Liver (tissue), 8 donors: ENCODE measurements at regions not wholly inside any gene's neighbourhood (a gene's known extent, or its start where the extent isn't known, plus 50 kb on each side); places are given as distances from the start of the nearest gene placed in this dataset.
A peak's percentile ranks its signal among the peaks of the same experiment; 100 is the strongest.

Experiments
- DNase-seq: peaks from one replicate; pipeline ENCODE4 v3.0.0-alpha.2; 2017; ENCODE audit warnings: low spot score
- H3K27ac ChIP-seq, 2 donors: one replicate each; pipeline ENCODE4 v1.7.0; 2013; ENCODE audit warnings: inconsistent platforms in 2 of 2, low read length in 2 of 2, control low read depth in 1 of 2, low read depth in 1 of 2, mild to moderate bottlenecking in 1 of 2
- H3K27me3 ChIP-seq, 4 donors: one replicate each; pipeline versions ENCODE4 v1.6.1 to v1.7.0; 2013; ENCODE audit warnings: low read length in 3 of 4, inconsistent platforms in 1 of 4, mild to moderate bottlenecking in 1 of 4, moderate library complexity in 1 of 4; ENCODE audit not compliant: control insufficient read depth in 4 of 4, insufficient read depth in 4 of 4
- H3K36me3 ChIP-seq, 4 donors: one replicate each; pipeline versions ENCODE4 v1.6.1 to v1.7.0; 2013; ENCODE audit warnings: low read length in 3 of 4, mild to moderate bottlenecking in 3 of 4, low read depth in 1 of 4, moderate library complexity in 1 of 4; ENCODE audit not compliant: control insufficient read depth in 4 of 4, insufficient read depth in 3 of 4
- H3K4me1 ChIP-seq, 4 donors: one replicate each; pipeline versions ENCODE4 v1.6.1 to v1.7.0; 2013; ENCODE audit warnings: low read length in 3 of 4, mild to moderate bottlenecking in 3 of 4, moderate library complexity in 1 of 4; ENCODE audit not compliant: control insufficient read depth in 4 of 4, insufficient read depth in 4 of 4
- H3K4me3 ChIP-seq, 3 donors: one replicate each; pipeline versions ENCODE4 v1.6.1 to v1.7.0; 2013; ENCODE audit warnings: low read length in 3 of 3, control low read depth in 1 of 3, low read depth in 1 of 3, mild to moderate bottlenecking in 1 of 3
- H3K9ac ChIP-seq, 2 donors: one replicate each; pipeline ENCODE4 v1.7.0; 2013; ENCODE audit warnings: low read length in 2 of 2, mild to moderate bottlenecking in 2 of 2, moderate library complexity in 2 of 2, control low read depth in 1 of 2, low read depth in 1 of 2
- H3K9me3 ChIP-seq, 4 donors: one replicate each; pipeline versions ENCODE4 v1.6.1 to v1.7.0; 2013; ENCODE audit warnings: low read length in 3 of 4; ENCODE audit not compliant: control insufficient read depth in 4 of 4
- EGR1 ChIP-seq, 2 donors: IDR thresholded peaks; 2 replicates each; pipeline ENCODE4 v1.6.1; 2016 to 2018; ENCODE audit warnings: antibody characterized with exemption in 2 of 2, low read depth in 2 of 2
- FOXA2 ChIP-seq: IDR thresholded peaks from 2 replicates; pipeline ENCODE4 v1.6.1; 2016; ENCODE audit warnings: antibody characterized with exemption
- GABPA ChIP-seq, 2 donors: IDR thresholded peaks in 1 of 2; conservative IDR thresholded peaks in 1 of 2; 2 replicates each; pipeline ENCODE4 v1.6.1; 2016; ENCODE audit warnings: antibody characterized with exemption in 2 of 2, mild to moderate bottlenecking in 1 of 2, moderate library complexity in 1 of 2
- HNF4A ChIP-seq, 2 donors: conservative IDR thresholded peaks; 2 replicates each; pipeline ENCODE4 v1.6.1; 2016; ENCODE audit warnings: antibody characterized with exemption in 2 of 2, mild to moderate bottlenecking in 2 of 2
- JUND ChIP-seq, 2 donors: IDR thresholded peaks; 2 replicates each; pipeline ENCODE4 v1.6.1; 2016; ENCODE audit warnings: antibody characterized with exemption in 2 of 2
- NR2F2 ChIP-seq: IDR thresholded peaks from 2 replicates; pipeline ENCODE4 v1.6.1; 2016; ENCODE audit warnings: antibody characterized with exemption
- RAD21 ChIP-seq, 2 donors: IDR thresholded peaks; 2 replicates each; pipeline ENCODE4 v1.6.1; 2016; ENCODE audit warnings: antibody characterized with exemption in 2 of 2, mild to moderate bottlenecking in 2 of 2
- RXRA ChIP-seq, 2 donors: IDR thresholded peaks; 2 replicates each; pipeline ENCODE4 v1.6.1; 2017 to 2018; ENCODE audit warnings: antibody characterized with exemption in 2 of 2, mild to moderate bottlenecking in 1 of 2
- WGBS: extraction: QIAGEN DNeasy Blood & Tissue Kit; methylation state at CpG from one replicate; pipeline ENCODE4 v1.1.7; 2013; 5-methylcytosine and 5-hydroxymethylcytosine counted together
- TF ChIP-seq, protein P1 (sequence below): IDR thresholded peaks from 2 replicates; pipeline ENCODE4 v1.6.1; 2016; ENCODE audit warnings: antibody characterized with exemption, mild to moderate bottlenecking
- TF ChIP-seq, protein P2 (sequence below): fragments of 150-350 bp; IDR thresholded peaks from 2 replicates; pipeline ENCODE4 v1.5.1; 2017; ENCODE audit warnings: improper control_type of control experiment, low read depth, low read length; ENCODE audit not compliant: missing input control
- TF ChIP-seq, protein P3 (sequence below): IDR thresholded peaks from 2 replicates; pipeline ENCODE4 v1.6.1; 2016; ENCODE audit warnings: antibody characterized with exemption
- TF ChIP-seq, protein P4 (sequence below): IDR thresholded peaks from 2 replicates; pipeline ENCODE4 v1.6.1; 2016; ENCODE audit warnings: antibody characterized with exemption
- TF ChIP-seq, protein P5 (sequence below): IDR thresholded peaks from 2 replicates; pipeline ENCODE4 v1.6.1; 2016; ENCODE audit warnings: antibody characterized with exemption
- donor health status: healthy.
- donor health status: healthy.
- donor health status: healthy.
- donor health status: healthy.
- donor health status: healthy.

DNA sequence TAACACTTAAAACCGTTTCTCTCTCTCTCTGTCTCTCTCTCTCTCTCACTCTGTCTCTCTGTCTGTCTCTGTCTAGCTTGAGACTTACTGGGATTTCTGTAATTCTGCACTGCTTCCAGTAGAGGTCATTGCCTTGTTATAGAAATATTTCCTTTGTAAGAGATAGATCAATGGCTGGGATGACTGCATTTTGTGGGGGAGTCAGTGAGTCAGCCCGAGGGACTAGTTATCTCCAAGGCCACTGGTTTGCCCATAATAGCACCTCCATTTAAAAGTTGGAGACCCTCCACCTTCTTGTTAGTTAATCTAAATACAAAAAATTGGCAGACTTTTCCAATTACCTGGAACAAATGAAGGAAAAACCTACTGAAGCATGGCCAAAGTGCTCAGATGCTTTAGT, 547.2 kb downstream of the LRRC70 start:
- no peak overlapping the region for H3K9ac ChIP-seq
- H3K36me3 ChIP-seq = no peaks in the 10 kb centered on the region
- no peak for DNase-seq
- no peak for TF ChIP-seq NR2F2
- TF ChIP-seq, protein P1, sequence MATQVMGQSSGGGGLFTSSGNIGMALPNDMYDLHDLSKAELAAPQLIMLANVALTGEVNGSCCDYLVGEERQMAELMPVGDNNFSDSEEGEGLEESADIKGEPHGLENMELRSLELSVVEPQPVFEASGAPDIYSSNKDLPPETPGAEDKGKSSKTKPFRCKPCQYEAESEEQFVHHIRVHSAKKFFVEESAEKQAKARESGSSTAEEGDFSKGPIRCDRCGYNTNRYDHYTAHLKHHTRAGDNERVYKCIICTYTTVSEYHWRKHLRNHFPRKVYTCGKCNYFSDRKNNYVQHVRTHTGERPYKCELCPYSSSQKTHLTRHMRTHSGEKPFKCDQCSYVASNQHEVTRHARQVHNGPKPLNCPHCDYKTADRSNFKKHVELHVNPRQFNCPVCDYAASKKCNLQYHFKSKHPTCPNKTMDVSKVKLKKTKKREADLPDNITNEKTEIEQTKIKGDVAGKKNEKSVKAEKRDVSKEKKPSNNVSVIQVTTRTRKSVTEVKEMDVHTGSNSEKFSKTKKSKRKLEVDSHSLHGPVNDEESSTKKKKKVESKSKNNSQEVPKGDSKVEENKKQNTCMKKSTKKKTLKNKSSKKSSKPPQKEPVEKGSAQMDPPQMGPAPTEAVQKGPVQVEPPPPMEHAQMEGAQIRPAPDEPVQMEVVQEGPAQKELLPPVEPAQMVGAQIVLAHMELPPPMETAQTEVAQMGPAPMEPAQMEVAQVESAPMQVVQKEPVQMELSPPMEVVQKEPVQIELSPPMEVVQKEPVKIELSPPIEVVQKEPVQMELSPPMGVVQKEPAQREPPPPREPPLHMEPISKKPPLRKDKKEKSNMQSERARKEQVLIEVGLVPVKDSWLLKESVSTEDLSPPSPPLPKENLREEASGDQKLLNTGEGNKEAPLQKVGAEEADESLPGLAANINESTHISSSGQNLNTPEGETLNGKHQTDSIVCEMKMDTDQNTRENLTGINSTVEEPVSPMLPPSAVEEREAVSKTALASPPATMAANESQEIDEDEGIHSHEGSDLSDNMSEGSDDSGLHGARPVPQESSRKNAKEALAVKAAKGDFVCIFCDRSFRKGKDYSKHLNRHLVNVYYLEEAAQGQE = no peak
- peak; percentile 88 to 92 for TF ChIP-seq RAD21 (IDR thresholded peaks at IDR 0.05)
- TF ChIP-seq, protein P2, sequence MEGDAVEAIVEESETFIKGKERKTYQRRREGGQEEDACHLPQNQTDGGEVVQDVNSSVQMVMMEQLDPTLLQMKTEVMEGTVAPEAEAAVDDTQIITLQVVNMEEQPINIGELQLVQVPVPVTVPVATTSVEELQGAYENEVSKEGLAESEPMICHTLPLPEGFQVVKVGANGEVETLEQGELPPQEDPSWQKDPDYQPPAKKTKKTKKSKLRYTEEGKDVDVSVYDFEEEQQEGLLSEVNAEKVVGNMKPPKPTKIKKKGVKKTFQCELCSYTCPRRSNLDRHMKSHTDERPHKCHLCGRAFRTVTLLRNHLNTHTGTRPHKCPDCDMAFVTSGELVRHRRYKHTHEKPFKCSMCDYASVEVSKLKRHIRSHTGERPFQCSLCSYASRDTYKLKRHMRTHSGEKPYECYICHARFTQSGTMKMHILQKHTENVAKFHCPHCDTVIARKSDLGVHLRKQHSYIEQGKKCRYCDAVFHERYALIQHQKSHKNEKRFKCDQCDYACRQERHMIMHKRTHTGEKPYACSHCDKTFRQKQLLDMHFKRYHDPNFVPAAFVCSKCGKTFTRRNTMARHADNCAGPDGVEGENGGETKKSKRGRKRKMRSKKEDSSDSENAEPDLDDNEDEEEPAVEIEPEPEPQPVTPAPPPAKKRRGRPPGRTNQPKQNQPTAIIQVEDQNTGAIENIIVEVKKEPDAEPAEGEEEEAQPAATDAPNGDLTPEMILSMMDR = peak; percentile 59
- TF ChIP-seq, protein P3, sequence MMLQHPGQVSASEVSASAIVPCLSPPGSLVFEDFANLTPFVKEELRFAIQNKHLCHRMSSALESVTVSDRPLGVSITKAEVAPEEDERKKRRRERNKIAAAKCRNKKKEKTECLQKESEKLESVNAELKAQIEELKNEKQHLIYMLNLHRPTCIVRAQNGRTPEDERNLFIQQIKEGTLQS = peak; percentile 40
- TF ChIP-seq RXRA (IDR thresholded peaks at IDR 0.05) = peak in 1 of 2 donors; percentile 42
- no peak for TF ChIP-seq FOXA2
- TF ChIP-seq HNF4A (conservative IDR thresholded peaks at IDR 0.05) = no peak
- 7% methylated on average over 2 of the region's 2 CpGs for WGBS
- no peak overlapping the region for H3K4me3 ChIP-seq
- H3K4me1 ChIP-seq = no peaks in the 10 kb centered on the region
- no peak overlapping the region for H3K27ac ChIP-seq
- H3K27me3 ChIP-seq = no peaks in the 10 kb centered on the region
- H3K9me3 ChIP-seq = no peaks in the 10 kb centered on the region

DNA sequence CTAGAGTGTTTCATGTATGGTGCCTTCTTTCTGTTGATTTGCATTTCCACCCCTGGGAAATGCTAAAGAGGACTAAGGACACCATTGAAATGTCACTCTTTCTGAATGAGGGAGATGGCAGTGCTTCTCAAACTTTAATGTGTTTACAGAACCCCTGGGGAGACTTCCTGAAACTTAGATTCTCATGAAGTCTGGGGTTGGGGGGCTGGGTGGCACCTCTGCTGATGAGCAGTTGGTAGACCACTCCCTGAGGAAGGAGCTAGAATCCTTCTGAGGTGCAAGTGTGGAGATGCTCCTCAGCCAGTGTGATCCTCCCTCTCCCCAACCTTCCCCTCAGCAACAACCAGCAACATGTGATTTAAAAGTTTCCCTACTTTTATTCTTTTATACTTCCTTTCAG, 546.8 kb downstream of the LRRC70 start:
- H3K36me3 ChIP-seq = no peaks in the 10 kb centered on the region
- H3K27me3 ChIP-seq = no peaks in the 10 kb centered on the region
- H3K4me3 ChIP-seq = no peak overlapping the region
- H3K9ac ChIP-seq = no peak overlapping the region
- DNase-seq = no peak
- H3K4me1 ChIP-seq = no peaks in the 10 kb centered on the region
- H3K9me3 ChIP-seq = no peaks in the 10 kb centered on the region
- H3K27ac ChIP-seq = no peak overlapping the region
- no peak for TF ChIP-seq RAD21 (IDR thresholded peaks at IDR 0.05)
- no peak for TF ChIP-seq EGR1 (IDR thresholded peaks at IDR 0.05; ENCODE audit: low read depth in 2 of 2)
- TF ChIP-seq HNF4A (conservative IDR thresholded peaks at IDR 0.05) = no peak
- no peak for TF ChIP-seq GABPA (IDR thresholded peaks at IDR 0.05 in 1 of 2, conservative IDR thresholded peaks at IDR 0.05 in 1 of 2)
- TF ChIP-seq, protein P4, sequence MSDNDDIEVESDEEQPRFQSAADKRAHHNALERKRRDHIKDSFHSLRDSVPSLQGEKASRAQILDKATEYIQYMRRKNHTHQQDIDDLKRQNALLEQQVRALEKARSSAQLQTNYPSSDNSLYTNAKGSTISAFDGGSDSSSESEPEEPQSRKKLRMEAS = no peak
- TF ChIP-seq, protein P5, sequence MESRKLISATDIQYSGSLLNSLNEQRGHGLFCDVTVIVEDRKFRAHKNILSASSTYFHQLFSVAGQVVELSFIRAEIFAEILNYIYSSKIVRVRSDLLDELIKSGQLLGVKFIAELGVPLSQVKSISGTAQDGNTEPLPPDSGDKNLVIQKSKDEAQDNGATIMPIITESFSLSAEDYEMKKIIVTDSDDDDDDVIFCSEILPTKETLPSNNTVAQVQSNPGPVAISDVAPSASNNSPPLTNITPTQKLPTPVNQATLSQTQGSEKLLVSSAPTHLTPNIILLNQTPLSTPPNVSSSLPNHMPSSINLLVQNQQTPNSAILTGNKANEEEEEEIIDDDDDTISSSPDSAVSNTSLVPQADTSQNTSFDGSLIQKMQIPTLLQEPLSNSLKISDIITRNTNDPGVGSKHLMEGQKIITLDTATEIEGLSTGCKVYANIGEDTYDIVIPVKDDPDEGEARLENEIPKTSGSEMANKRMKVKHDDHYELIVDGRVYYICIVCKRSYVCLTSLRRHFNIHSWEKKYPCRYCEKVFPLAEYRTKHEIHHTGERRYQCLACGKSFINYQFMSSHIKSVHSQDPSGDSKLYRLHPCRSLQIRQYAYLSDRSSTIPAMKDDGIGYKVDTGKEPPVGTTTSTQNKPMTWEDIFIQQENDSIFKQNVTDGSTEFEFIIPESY = no peak
- no peak for TF ChIP-seq FOXA2
- no peak for TF ChIP-seq JUND (IDR thresholded peaks at IDR 0.05)
